Vagina (tissue), 2 donors: ENCODE measurements at regions not wholly inside any gene's neighbourhood (a gene's known extent, or its start where the extent isn't known, plus 50 kb on each side); places are given as distances from the start of the nearest gene placed in this dataset.

ENCODE experiments used
- CTCF ChIP-seq, 3 experiments: fragments of 450-650 bp in 2 of 3; fragments of 200-600 bp in 1 of 3; sonication (generic) in 1 of 3; IDR thresholded peaks; one replicate each; pipeline ENCODE4 v1.5.1; 2017 to 2019; ENCODE audit warnings: antibody characterized with exemption in 3 of 3, mild to moderate bottlenecking in 2 of 3, moderate library complexity in 2 of 3
- POLR2A ChIP-seq, 2 donors: fragments of 450-650 bp; IDR thresholded peaks; one replicate each; pipeline ENCODE4 v1.6.1; 2017; ENCODE audit warnings: antibody characterized with exemption in 2 of 2, mild to moderate bottlenecking in 2 of 2, moderate library complexity in 2 of 2
- POLR2AphosphoS5 ChIP-seq, 2 donors: sonication (generic); formaldehyde crosslinking; IDR thresholded peaks; one replicate each; pipeline ENCODE4 v1.9.0; 2017; ENCODE audit warnings: antibody characterized with exemption in 2 of 2, mild to moderate bottlenecking in 2 of 2, low read depth in 1 of 2; ENCODE audit not compliant: insufficient read depth in 1 of 2

GRCh38 chr20:20956513-20956931 is 149.6 kb downstream of the LINC00237 start:
- TF ChIP-seq POLR2A (IDR thresholded peaks at IDR 0.05) (no peak), CTCF (IDR thresholded peaks at IDR 0.05) (no peak), POLR2AphosphoS5 (IDR thresholded peaks at IDR 0.05; ENCODE audit: insufficient read depth in 1 of 2, low read depth in 1 of 2) (no peak)
